HepG2 (cell line): ENCODE measurements at regions not wholly inside any gene's neighbourhood (a gene's known extent, or its start where the extent isn't known, plus 50 kb on each side); places are given as distances from the start of the nearest gene placed in this dataset.

ENCODE experiments used
- ATAC-seq: fragments of 200-7000 bp; cut with Tn5 transposase; 3 replicates; pipeline ENCODE4 v1.9.1; 2020; ENCODE audit warnings: mild to moderate bottlenecking, moderate library complexity
- BruUV-seq: library from RNA; stranded (reverse); fragments of 400-500 nt; replicated peaks from 2 replicates; lab custom pipeline; 2021; lab: Mats Ljungman, UMichigan
- CTCF ChIA-PET: fragments of 300-600 bp; formaldehyde crosslinking; extraction: SDS; loops from one replicate; lab custom pipeline; 2021; ENCODE audit warnings: low total read pairs, inconsistent platforms, low intra/inter-chr PET ratio; lab: Yijun Ruan, JAX
- POLR2A ChIA-PET: fragments of 350-600 bp; sonication (Branson Sonifier 250); formaldehyde crosslinking; loops from one replicate; lab custom pipeline; 2020; ENCODE audit warnings: antibody characterized with exemption, inconsistent platforms; lab: Yijun Ruan, JAX
- DNase-seq: peaks from one replicate; pipeline ENCODE4 v3.0.0-alpha.2; 2015; ENCODE audit warnings: low spot score
- FAIRE-seq: peaks from 3 replicates; lab custom pipeline; 2011; peaks lifted over from hg19 to GRCh38; lab: Jason Lieb, UNC
- H2AFZ ChIP-seq: one replicate; pipeline ENCODE4 v1.6.1; 2011; ENCODE audit warnings: low read length, inconsistent platforms
- H3K27ac ChIP-seq: fragments of 300-600 bp; 3 replicates; pipeline ENCODE4 v1.8.0; 2011; ENCODE audit warnings: mixed run types, mild to moderate bottlenecking, mixed read lengths, low read length, inconsistent platforms; ENCODE audit not compliant: insufficient read depth; ENCODE audit errors: extremely low read length
- H3K27me3 ChIP-seq, 2 experiments: fragments of 200-600 bp in 1 of 2; 2 replicates in 1 of 2; 3 replicates in 1 of 2; pipeline versions ENCODE4 v1.6.0 to v1.8.0; 2011; ENCODE audit warnings: low read length in 2 of 2, mild to moderate bottlenecking in 2 of 2, moderate library complexity in 2 of 2, inconsistent platforms in 1 of 2; ENCODE audit not compliant: insufficient read depth in 2 of 2, control insufficient read depth in 1 of 2
- H3K36me3 ChIP-seq, 2 experiments: fragments of 200-600 bp in 1 of 2; replicated peaks in 1 of 2; 2 replicates in 1 of 2; 3 replicates in 1 of 2; pipeline versions ENCODE4 v1.5.1 to v1.8.0; 2011; ENCODE audit warnings: low read length in 2 of 2, inconsistent platforms in 1 of 2; ENCODE audit not compliant: insufficient read depth in 2 of 2, control insufficient read depth in 1 of 2
- H3K4me1 ChIP-seq: 2 replicates; pipeline ENCODE4 v1.5.1; 2012; ENCODE audit warnings: low read length, inconsistent platforms; ENCODE audit not compliant: insufficient read depth
- H3K4me2 ChIP-seq: 2 replicates; pipeline ENCODE4 v1.6.0; 2011; ENCODE audit warnings: low read depth, low read length, inconsistent platforms
- H3K4me3 ChIP-seq, 3 experiments: fragments of 200-600 bp in 1 of 3; sonication (generic), shearing (Covaris generic) in 1 of 3; replicated peaks in 1 of 3; 2 replicates each; pipeline ENCODE4 v1.5.1; 2011 to 2016; ENCODE audit warnings: low read length in 3 of 3, inconsistent platforms in 2 of 3, low read depth in 2 of 3, mild to moderate bottlenecking in 2 of 3, control low read depth in 1 of 3, mixed read lengths in 1 of 3; ENCODE audit not compliant: insufficient read depth in 1 of 3
- H3K79me2 ChIP-seq: one replicate; pipeline ENCODE4 v1.6.1; 2011; ENCODE audit warnings: low read length, inconsistent platforms; ENCODE audit not compliant: insufficient read depth
- H3K9ac ChIP-seq: 2 replicates; pipeline ENCODE4 v1.6.0; 2011; ENCODE audit warnings: mild to moderate bottlenecking, low read depth, low read length, inconsistent platforms; ENCODE audit not compliant: insufficient read depth
- H3K9me3 ChIP-seq: 2 replicates; pipeline ENCODE4 v1.5.1; 2012; ENCODE audit warnings: mild to moderate bottlenecking, low read length
- H4K20me1 ChIP-seq: 2 replicates; pipeline ENCODE4 v1.6.0; 2011; ENCODE audit warnings: inconsistent platforms, mild to moderate bottlenecking, low read length, moderate library complexity; ENCODE audit not compliant: insufficient read depth
- DMTF1 ChIP-seq: sonication (generic); formaldehyde crosslinking; IDR thresholded peaks from 2 replicates; pipeline ENCODE4 v1.4.0; 2020; ENCODE audit warnings: mild to moderate bottlenecking, missing genetic modification reagents
- DR1 ChIP-seq: sonication (generic); formaldehyde crosslinking; IDR thresholded peaks from 2 replicates; pipeline ENCODE4 v1.8.0; 2021; ENCODE audit warnings: mild to moderate bottlenecking, missing genetic modification reagents, inconsistent platforms
- HCFC1 ChIP-seq: fragments of 150-350 bp; IDR thresholded peaks from 2 replicates; pipeline ENCODE4 v1.6.1; 2014; ENCODE audit warnings: low read depth, low read length
- REXO4 ChIP-seq: sonication (generic); formaldehyde crosslinking; IDR thresholded peaks from 2 replicates; pipeline ENCODE4 v1.8.0; 2022; ENCODE audit warnings: missing genetic modification reagents, mild to moderate bottlenecking, borderline replicate concordance
- SNAI1 ChIP-seq: sonication (generic); formaldehyde crosslinking; IDR thresholded peaks from 2 replicates; pipeline ENCODE4 v1.5.0; 2020; ENCODE audit warnings: mild to moderate bottlenecking, missing genetic modification reagents, borderline replicate concordance
- U2AF2 ChIP-seq: fragments of 200-400 bp; formaldehyde crosslinking; IDR thresholded peaks from 2 replicates; pipeline ENCODE4 v1.6.1; 2017; ENCODE audit warnings: low read depth, mild to moderate bottlenecking, low read length
- ZFAT ChIP-seq: sonication (generic); formaldehyde crosslinking; conservative IDR thresholded peaks from 2 replicates; pipeline ENCODE4 v1.8.1; 2023; ENCODE audit warnings: missing genetic modification reagents, inconsistent platforms
- ZNF660 ChIP-seq: sonication (generic); formaldehyde crosslinking; IDR thresholded peaks from 2 replicates; pipeline ENCODE4 v1.5.1; 2020; ENCODE audit warnings: mild to moderate bottlenecking, low read depth, missing genetic modification reagents, borderline replicate concordance
- ZNF788 ChIP-seq: sonication (generic); formaldehyde crosslinking; IDR thresholded peaks from 2 replicates; pipeline ENCODE4 v1.5.0; 2020; ENCODE audit warnings: mild to moderate bottlenecking, missing genetic modification reagents, borderline replicate concordance
- WGBS: methylation state at CpG from one replicate; pipeline ENCODE4 v1.1.6; 2017; ENCODE audit warnings: low lambda C conversion rate; 5-methylcytosine and 5-hydroxymethylcytosine counted together
- in situ Hi-C: cut with HindIII; loops from 2 replicates; pipeline ENCODE4 v1.10.0; 2017; ENCODE audit warnings: low pct_unique_long_range_greater_than_20kb; ENCODE audit not compliant: extremely low pct_ligation_motif_present
- intact Hi-C: fragments of 100-400 bp; cut with micrococcal nuclease; formaldehyde crosslinking; loops from one replicate; pipeline ENCODE4 v1.10.0; 2022; ENCODE audit not compliant: unreplicated experiment

GRCh38 chr12:115626210-115626609, 651.3 kb downstream of the MED13L start:
- in situ Hi-C loops (no loop called here), intact Hi-C loops (no loop called here)
- WGBS = 8% methylated on average over 3 of the region's 3 CpGs
- Histone ChIP-seq H3K4me2 (no peak overlapping the region), H3K4me3 (no peak overlapping the region), H3K36me3 (no peaks in the 10 kb centered on the region), H3K79me2 (no peaks in the 10 kb centered on the region), H4K20me1 (no peaks in the 10 kb centered on the region), H3K27ac (no peak overlapping the region), H3K9ac (no peak overlapping the region), H3K27me3 (no peaks in the 10 kb centered on the region; a peak in 3 of 5 replicates), H3K4me1 (peaks cover 7% of the 10 kb centered on the region), H2AFZ (no peak overlapping the region), H3K9me3 (no peaks in the 10 kb centered on the region)
- TF ChIP-seq SNAI1 (CRISPR knock-in tag) (no peak), HCFC1 (no peak), ZFAT (CRISPR knock-in tag) (no peak), DMTF1 (CRISPR knock-in tag) (no peak), U2AF2 (no peak), ZNF788 (CRISPR knock-in tag) (no peak), ZNF660 (no peak), REXO4 (no peak), DR1 (CRISPR knock-in tag) (no peak)
- no peak for FAIRE-seq
- DNase-seq = no peak
- POLR2A ChIA-PET = no interaction called here
- ATAC-seq = no peak
- CTCF ChIA-PET = no interaction called here
- no TSS peak for BruUV-seq
